ENCODE measurements at regions not wholly inside any gene's neighbourhood (a gene's known extent, or its start where the extent isn't known, plus 50 kb on each side); places are given as distances from the start of the nearest gene placed in this dataset.
"Not testable (repeated sequence)": the region's sequence is repeated elsewhere in the genome, so short reads cannot be mapped to it uniquely, and the experiment has no call there.

DNA sequence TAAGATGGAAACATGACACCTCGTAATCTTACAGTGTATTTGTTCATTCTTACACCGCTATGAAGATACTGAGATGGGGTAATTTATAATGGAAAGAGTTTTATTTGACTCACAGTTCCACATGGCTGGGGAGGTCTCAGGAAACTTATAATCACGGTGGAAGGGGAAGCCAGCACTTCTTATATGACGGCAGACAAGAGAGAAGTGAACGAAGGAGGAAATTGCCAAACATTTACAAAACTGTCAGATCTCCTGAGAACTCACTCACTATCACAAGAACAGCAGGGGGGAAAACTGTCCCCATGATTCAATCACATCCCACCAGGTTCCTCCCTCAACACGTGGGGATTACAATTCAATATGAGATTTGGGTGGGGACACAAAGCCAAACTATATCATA lies 282.3 kb downstream of the HGF start:
- Histone ChIP-seq H3K4me3 (ENCODE audit: low read length) (no peak overlapping the region), H3K27me3 (ENCODE audit: control insufficient read depth, insufficient read depth, low read length) (no peaks in the 10 kb centered on the region), H3K9me3 (ENCODE audit: control insufficient read depth, low read depth, low read length) (no peaks in the 10 kb centered on the region), H3K36me3 (ENCODE audit: control insufficient read depth, insufficient read depth, low read length) (no peaks in the 10 kb centered on the region), H3K4me1 (ENCODE audit: control insufficient read depth, insufficient read depth, low read length) (no peaks in the 10 kb centered on the region), H3K27ac (ENCODE audit: low read length) (no peak overlapping the region)
- WGBS (ENCODE audit: insufficient coverage, low lambda C conversion rate): no CpG with 5 or more reads among the region's 6 CpGs
- no peak for DNase-seq

DNA sequence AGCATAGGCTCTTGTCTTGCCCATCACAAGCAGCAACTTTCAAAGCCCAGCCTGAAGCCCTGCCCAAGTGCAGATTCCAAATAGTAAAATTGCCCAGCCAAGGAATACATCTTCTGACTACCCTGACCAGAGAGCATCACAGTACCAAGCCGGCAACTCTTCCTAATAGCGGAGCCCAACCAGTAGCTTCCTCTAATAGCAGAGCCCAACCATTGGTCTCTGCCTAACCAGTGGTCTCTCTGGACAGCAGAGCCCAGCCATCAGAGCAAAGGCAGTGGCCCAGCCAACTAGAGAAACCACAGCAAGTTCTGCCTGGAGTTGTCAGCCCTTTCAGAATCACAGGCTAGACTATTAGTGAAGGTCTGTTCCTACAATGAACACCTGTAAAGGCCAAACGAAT lies 285.6 kb downstream of the HGF start:
- DNase-seq: peak in 1 of 2 donors; percentile 18
- Histone ChIP-seq H3K9me3 (ENCODE audit: control insufficient read depth, low read depth, low read length) (no peaks in the 10 kb centered on the region), H3K4me1 (ENCODE audit: control insufficient read depth, insufficient read depth, low read length) (no peaks in the 10 kb centered on the region), H3K27ac (ENCODE audit: low read length) (no peak overlapping the region), H3K27me3 (ENCODE audit: control insufficient read depth, insufficient read depth, low read length) (no peaks in the 10 kb centered on the region), H3K4me3 (ENCODE audit: low read length) (no peak overlapping the region), H3K36me3 (ENCODE audit: control insufficient read depth, insufficient read depth, low read length) (no peaks in the 10 kb centered on the region)
- WGBS (ENCODE audit: insufficient coverage, low lambda C conversion rate): no CpG with 5 or more reads among the region's 3 CpGs

DNA sequence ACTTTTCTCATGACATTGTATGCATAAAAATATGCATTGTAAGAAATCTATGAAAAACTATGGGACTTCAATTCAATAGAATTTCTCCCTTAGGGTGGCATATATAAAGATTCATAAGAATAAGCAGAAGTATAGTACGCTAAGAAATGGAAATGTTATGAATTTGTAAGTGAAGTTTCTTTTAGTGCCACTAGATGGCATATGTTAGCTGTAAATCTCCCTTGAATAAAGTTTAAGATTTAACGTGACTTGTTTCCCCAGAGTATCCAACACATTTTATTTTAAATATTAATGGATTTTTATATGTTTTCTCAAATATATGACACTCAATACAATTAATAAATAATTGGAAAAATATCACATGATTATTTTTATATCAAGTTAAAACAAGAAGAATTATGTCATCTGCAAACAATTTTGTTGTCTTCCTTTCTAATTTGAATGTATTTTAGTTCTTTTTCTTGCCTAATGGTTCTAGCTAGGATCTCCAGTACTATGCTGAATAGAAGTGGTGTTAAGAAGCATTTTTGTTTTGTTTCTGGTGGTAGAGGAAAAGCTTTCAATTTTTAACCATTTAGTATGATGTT lies 287.2 kb downstream of the HGF start:
- Histone ChIP-seq H3K4me1 (ENCODE audit: control insufficient read depth, insufficient read depth, low read length) (peaks cover 3% of the 10 kb centered on the region), H3K9me3 (ENCODE audit: control insufficient read depth, low read depth, low read length) (no peaks in the 10 kb centered on the region), H3K36me3 (ENCODE audit: control insufficient read depth, insufficient read depth, low read length) (no peaks in the 10 kb centered on the region), H3K27me3 (ENCODE audit: control insufficient read depth, insufficient read depth, low read length) (no peaks in the 10 kb centered on the region), H3K4me3 (ENCODE audit: low read length) (no peak overlapping the region), H3K27ac (ENCODE audit: low read length) (no peak overlapping the region)
- DNase-seq: no peak
- WGBS (ENCODE audit: insufficient coverage, low lambda C conversion rate): 8% methylated on average over 2 of the region's 2 CpGs

GRCh38 chr7:81478664-81479063 lies 291.2 kb downstream of the HGF start:
- Histone ChIP-seq H3K4me3 (ENCODE audit: low read length) (no peak overlapping the region), H3K27ac (ENCODE audit: low read length) (no peak overlapping the region), H3K9me3 (ENCODE audit: control insufficient read depth, low read depth, low read length) (no peaks in the 10 kb centered on the region), H3K36me3 (ENCODE audit: control insufficient read depth, insufficient read depth, low read length) (no peaks in the 10 kb centered on the region), H3K27me3 (ENCODE audit: control insufficient read depth, insufficient read depth, low read length) (no peaks in the 10 kb centered on the region), H3K4me1 (ENCODE audit: control insufficient read depth, insufficient read depth, low read length) (peaks cover 3% of the 10 kb centered on the region)
- DNase-seq: peak; percentile 61 to 73
- no CpG with 5 or more reads among the region's 5 CpGs for WGBS (ENCODE audit: insufficient coverage, low lambda C conversion rate)

DNA sequence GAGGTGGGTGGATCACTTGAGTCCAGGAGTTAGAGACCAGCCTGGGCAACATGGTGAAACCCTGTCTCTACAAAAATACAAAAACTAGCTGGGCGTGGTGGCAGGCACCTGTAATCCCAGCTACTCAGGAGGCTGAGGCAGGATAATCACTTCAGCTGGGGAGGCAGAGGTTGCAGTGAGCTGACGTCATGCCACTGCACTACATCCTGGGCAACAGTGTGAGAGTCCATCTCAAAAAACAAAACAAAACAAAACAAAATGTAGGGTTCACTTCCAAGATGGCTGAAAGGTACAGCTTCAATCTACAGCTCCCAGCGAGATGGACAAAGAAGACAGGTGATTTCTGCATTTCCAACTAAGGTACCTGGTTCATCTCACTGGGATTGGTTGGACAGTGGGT lies 291.6 kb downstream of the HGF start:
- H3K9me3 ChIP-seq (ENCODE audit: control insufficient read depth, low read depth, low read length); H3K4me3 ChIP-seq (ENCODE audit: low read length); H3K36me3 ChIP-seq (ENCODE audit: control insufficient read depth, insufficient read depth, low read length); H3K4me1 ChIP-seq (ENCODE audit: control insufficient read depth, insufficient read depth, low read length); DNase-seq; H3K27ac ChIP-seq (ENCODE audit: low read length); H3K27me3 ChIP-seq (ENCODE audit: control insufficient read depth, insufficient read depth, low read length): not testable (repeated sequence)
- WGBS (ENCODE audit: insufficient coverage, low lambda C conversion rate): no CpG with 5 or more reads among the region's 3 CpGs

GRCh38 chr7:81473236-81473635 lies 296.6 kb downstream of the HGF start:
- WGBS (ENCODE audit: insufficient coverage, low lambda C conversion rate): 60% methylated on average over 1 of the region's 6 CpGs
- H3K27ac ChIP-seq (ENCODE audit: low read length): no peak overlapping the region

DNA sequence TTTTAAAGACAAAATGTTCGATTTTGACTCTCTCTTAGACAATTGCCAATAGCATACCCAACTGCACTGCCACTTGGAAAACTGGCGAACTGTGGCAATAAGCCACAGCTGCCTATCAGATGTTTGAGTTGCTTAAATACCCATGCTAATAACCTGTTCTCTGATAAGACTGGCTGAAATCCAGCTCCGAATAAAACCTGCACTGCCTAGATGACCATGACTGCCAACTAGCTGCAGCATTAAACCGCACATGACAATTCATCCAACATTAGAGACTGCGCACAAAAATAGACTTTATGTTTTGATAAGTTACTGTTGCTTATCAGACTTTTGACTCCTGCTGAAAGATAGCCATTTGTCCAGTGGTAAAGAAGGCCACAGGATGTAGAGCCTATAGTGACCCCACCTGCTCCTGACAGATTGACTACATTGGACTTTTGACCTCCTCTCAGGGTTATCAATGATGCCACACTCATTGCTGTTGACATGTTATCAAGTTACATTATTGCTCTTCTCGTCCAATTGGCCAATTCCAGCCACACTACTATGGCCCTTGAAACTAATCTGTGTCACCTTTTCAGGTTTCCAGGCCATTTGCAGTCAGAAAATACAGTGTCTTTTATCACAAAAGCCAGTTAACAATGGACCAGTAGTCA lies 299.0 kb downstream of the HGF start:
- no peaks in the 10 kb centered on the region for H3K27me3 ChIP-seq (ENCODE audit: control insufficient read depth, insufficient read depth, low read length)
- H3K4me1 ChIP-seq (ENCODE audit: control insufficient read depth, insufficient read depth, low read length): peaks cover 26% of the 10 kb centered on the region
- DNase-seq: peak in 1 of 2 donors; percentile 49
- H3K36me3 ChIP-seq (ENCODE audit: control insufficient read depth, insufficient read depth, low read length): no peaks in the 10 kb centered on the region
- H3K27ac ChIP-seq (ENCODE audit: low read length): peak overlapping the region; percentile 51
- WGBS (ENCODE audit: insufficient coverage, low lambda C conversion rate): 57% methylated on average over 2 of the region's 6 CpGs
- no peaks in the 10 kb centered on the region for H3K9me3 ChIP-seq (ENCODE audit: control insufficient read depth, low read depth, low read length)
- H3K4me3 ChIP-seq (ENCODE audit: low read length): no peak overlapping the region

More at GRCh38 chr7:81473236-81473635, 296.6 kb downstream of the HGF start:
- H3K4me3 ChIP-seq (ENCODE audit: low read length): no peak overlapping the region
- H3K9me3 ChIP-seq (ENCODE audit: control insufficient read depth, low read depth, low read length): no peaks in the 10 kb centered on the region
- no peaks in the 10 kb centered on the region for H3K36me3 ChIP-seq (ENCODE audit: control insufficient read depth, insufficient read depth, low read length)
- no peak for DNase-seq
- H3K4me1 ChIP-seq (ENCODE audit: control insufficient read depth, insufficient read depth, low read length): peaks cover 21% of the 10 kb centered on the region
- no peaks in the 10 kb centered on the region for H3K27me3 ChIP-seq (ENCODE audit: control insufficient read depth, insufficient read depth, low read length)

- H3K9me3 ChIP-seq (ENCODE audit: control insufficient read depth, low read depth, low read length): no peaks in the 10 kb centered on the region
- 20% methylated on average over 1 of the region's 9 CpGs for WGBS (ENCODE audit: insufficient coverage, low lambda C conversion rate)
- H3K4me3 ChIP-seq (ENCODE audit: low read length): no peak overlapping the region
- H3K27me3 ChIP-seq (ENCODE audit: control insufficient read depth, insufficient read depth, low read length): no peaks in the 10 kb centered on the region
- H3K36me3 ChIP-seq (ENCODE audit: control insufficient read depth, insufficient read depth, low read length): no peaks in the 10 kb centered on the region
- peaks cover 26% of the 10 kb centered on the region for H3K4me1 ChIP-seq (ENCODE audit: control insufficient read depth, insufficient read depth, low read length)
- DNase-seq: peak; percentile 60 to 70
- peak overlapping the region; percentile 51 for H3K27ac ChIP-seq (ENCODE audit: low read length)
Observed at GRCh38 chr7:81469869-81470723, 299.8 kb downstream of the HGF start.

- Histone ChIP-seq H3K9me3 (ENCODE audit: control insufficient read depth, low read depth, low read length) (no peaks in the 10 kb centered on the region), H3K36me3 (ENCODE audit: control insufficient read depth, insufficient read depth, low read length) (no peaks in the 10 kb centered on the region), H3K4me3 (ENCODE audit: low read length) (no peak overlapping the region), H3K27me3 (ENCODE audit: control insufficient read depth, insufficient read depth, low read length) (no peaks in the 10 kb centered on the region), H3K27ac (ENCODE audit: low read length) (no peak overlapping the region), H3K4me1 (ENCODE audit: control insufficient read depth, insufficient read depth, low read length) (peaks cover 26% of the 10 kb centered on the region)
- WGBS (ENCODE audit: insufficient coverage, low lambda C conversion rate): no CpG with 5 or more reads among the region's 2 CpGs
- no peak for DNase-seq
Observed at GRCh38 chr7:81469153-81469868, 300.5 kb downstream of the HGF start.

DNA sequence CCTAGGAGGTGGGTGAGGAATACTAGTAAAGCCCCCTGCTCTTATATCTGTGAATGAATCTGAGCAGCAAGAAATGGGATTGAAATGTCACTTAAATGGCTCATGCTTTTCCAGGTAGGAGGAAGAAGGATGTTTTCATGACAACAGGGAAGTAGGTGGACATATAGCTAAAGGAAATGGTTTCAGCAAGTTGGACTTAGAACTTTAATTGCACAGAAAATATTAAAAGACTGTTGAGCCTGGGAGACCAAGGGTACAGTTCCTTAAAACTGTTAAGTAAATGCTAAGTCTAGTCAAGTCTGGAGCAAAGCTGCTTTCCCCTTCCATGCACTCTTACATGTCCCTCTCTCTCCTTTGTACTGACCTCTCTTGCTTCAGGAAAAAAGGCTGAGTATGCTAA lies 301.3 kb downstream of the HGF start:
- H3K27ac ChIP-seq (ENCODE audit: low read length): peak overlapping the region; percentile 48
- H3K27me3 ChIP-seq (ENCODE audit: control insufficient read depth, insufficient read depth, low read length): no peaks in the 10 kb centered on the region
- H3K4me1 ChIP-seq (ENCODE audit: control insufficient read depth, insufficient read depth, low read length): peaks cover 26% of the 10 kb centered on the region
- DNase-seq: peak in 1 of 2 donors; percentile 55
- H3K9me3 ChIP-seq (ENCODE audit: control insufficient read depth, low read depth, low read length): no peaks in the 10 kb centered on the region
- H3K4me3 ChIP-seq (ENCODE audit: low read length): no peak overlapping the region
- H3K36me3 ChIP-seq (ENCODE audit: control insufficient read depth, insufficient read depth, low read length): no peaks in the 10 kb centered on the region
